ENCODE measurements at regions not wholly inside any gene's neighbourhood (a gene's known extent, or its start where the extent isn't known, plus 50 kb on each side); places are given as distances from the start of the nearest gene placed in this dataset.

DNA sequence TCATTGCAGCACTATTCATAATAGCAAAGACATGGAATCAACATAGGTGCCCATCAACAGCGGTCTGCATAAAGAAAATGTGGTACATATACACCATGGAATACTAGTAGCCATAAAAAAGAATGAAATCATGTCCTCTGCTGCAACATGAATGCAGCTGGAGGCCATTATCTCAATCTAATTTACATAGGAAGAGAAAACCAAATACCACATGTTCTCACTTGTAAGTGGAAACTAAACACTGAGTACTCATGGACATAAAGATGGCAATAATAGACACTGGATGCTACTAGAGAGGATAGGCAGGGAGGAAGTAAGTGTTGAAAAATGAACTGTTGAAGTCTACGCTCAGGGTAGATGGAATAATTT is 203.9 kb upstream of the CDH9 start:
- TF ChIP-seq, protein P1, sequence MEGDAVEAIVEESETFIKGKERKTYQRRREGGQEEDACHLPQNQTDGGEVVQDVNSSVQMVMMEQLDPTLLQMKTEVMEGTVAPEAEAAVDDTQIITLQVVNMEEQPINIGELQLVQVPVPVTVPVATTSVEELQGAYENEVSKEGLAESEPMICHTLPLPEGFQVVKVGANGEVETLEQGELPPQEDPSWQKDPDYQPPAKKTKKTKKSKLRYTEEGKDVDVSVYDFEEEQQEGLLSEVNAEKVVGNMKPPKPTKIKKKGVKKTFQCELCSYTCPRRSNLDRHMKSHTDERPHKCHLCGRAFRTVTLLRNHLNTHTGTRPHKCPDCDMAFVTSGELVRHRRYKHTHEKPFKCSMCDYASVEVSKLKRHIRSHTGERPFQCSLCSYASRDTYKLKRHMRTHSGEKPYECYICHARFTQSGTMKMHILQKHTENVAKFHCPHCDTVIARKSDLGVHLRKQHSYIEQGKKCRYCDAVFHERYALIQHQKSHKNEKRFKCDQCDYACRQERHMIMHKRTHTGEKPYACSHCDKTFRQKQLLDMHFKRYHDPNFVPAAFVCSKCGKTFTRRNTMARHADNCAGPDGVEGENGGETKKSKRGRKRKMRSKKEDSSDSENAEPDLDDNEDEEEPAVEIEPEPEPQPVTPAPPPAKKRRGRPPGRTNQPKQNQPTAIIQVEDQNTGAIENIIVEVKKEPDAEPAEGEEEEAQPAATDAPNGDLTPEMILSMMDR (IDR thresholded peaks at IDR 0.05; ENCODE audit: insufficient read depth, low read length) = no peak
- TF ChIP-seq POLR2AphosphoS5 (IDR thresholded peaks at IDR 0.05; ENCODE audit: low read depth) (no peak), SPI1 (IDR thresholded peaks at IDR 0.05; ENCODE audit: borderline replicate concordance, low read depth) (no peak)
- TF ChIP-seq, protein P2, sequence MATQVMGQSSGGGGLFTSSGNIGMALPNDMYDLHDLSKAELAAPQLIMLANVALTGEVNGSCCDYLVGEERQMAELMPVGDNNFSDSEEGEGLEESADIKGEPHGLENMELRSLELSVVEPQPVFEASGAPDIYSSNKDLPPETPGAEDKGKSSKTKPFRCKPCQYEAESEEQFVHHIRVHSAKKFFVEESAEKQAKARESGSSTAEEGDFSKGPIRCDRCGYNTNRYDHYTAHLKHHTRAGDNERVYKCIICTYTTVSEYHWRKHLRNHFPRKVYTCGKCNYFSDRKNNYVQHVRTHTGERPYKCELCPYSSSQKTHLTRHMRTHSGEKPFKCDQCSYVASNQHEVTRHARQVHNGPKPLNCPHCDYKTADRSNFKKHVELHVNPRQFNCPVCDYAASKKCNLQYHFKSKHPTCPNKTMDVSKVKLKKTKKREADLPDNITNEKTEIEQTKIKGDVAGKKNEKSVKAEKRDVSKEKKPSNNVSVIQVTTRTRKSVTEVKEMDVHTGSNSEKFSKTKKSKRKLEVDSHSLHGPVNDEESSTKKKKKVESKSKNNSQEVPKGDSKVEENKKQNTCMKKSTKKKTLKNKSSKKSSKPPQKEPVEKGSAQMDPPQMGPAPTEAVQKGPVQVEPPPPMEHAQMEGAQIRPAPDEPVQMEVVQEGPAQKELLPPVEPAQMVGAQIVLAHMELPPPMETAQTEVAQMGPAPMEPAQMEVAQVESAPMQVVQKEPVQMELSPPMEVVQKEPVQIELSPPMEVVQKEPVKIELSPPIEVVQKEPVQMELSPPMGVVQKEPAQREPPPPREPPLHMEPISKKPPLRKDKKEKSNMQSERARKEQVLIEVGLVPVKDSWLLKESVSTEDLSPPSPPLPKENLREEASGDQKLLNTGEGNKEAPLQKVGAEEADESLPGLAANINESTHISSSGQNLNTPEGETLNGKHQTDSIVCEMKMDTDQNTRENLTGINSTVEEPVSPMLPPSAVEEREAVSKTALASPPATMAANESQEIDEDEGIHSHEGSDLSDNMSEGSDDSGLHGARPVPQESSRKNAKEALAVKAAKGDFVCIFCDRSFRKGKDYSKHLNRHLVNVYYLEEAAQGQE (IDR thresholded peaks at IDR 0.05; ENCODE audit: insufficient replicate concordance, low read depth) = no peak

All from HL-60 (cell line).